Neural progenitor cell (in vitro differentiated cells): ENCODE measurements at regions not wholly inside any gene's neighbourhood (a gene's known extent, or its start where the extent isn't known, plus 50 kb on each side); places are given as distances from the start of the nearest gene placed in this dataset.

Experiments used
- DNase-seq: peaks from one replicate; pipeline ENCODE4 v3.0.0-alpha.2; 2016; ENCODE audit warnings: low spot score
- H2AFZ ChIP-seq: fragments of 200-600 bp; sonication (generic); replicated peaks from 2 replicates; pipeline ENCODE4 v1.6.1; 2016; ENCODE audit warnings: antibody characterized with exemption
- H3F3A ChIP-seq: fragments of 200-600 bp; sonication (generic); 2 replicates; pipeline ENCODE4 v1.6.1; 2016; ENCODE audit warnings: antibody characterized with exemption, low read depth
- H3K27ac ChIP-seq: fragments of 200-600 bp; sonication (generic); 2 replicates; pipeline ENCODE4 v1.5.1; 2016; ENCODE audit warnings: mild to moderate bottlenecking
- H3K27me3 ChIP-seq: fragments of 200-600 bp; sonication (generic); 2 replicates; pipeline ENCODE4 v1.6.1; 2016; ENCODE audit warnings: mild to moderate bottlenecking, moderate library complexity
- H3K36me3 ChIP-seq: fragments of 200-600 bp; sonication (generic); 2 replicates; pipeline ENCODE4 v1.5.1; 2016
- H3K4me1 ChIP-seq: fragments of 200-600 bp; sonication (generic); 2 replicates; pipeline ENCODE4 v1.6.1; 2016; ENCODE audit warnings: mixed run types
- H3K4me2 ChIP-seq: fragments of 200-600 bp; sonication (generic); 2 replicates; pipeline ENCODE4 v1.6.1; 2016
- H3K4me3 ChIP-seq: fragments of 200-600 bp; sonication (generic); 2 replicates; pipeline ENCODE4 v1.5.1; 2016
- H3K79me2 ChIP-seq: fragments of 200-600 bp; sonication (generic); 2 replicates; pipeline ENCODE4 v1.6.1; 2016; ENCODE audit warnings: low read depth
- H3K9ac ChIP-seq: fragments of 200-600 bp; sonication (generic); 2 replicates; pipeline ENCODE4 v1.6.1; 2016
- H3K9me3 ChIP-seq: fragments of 200-600 bp; sonication (generic); 2 replicates; pipeline ENCODE4 v1.5.1; 2016; ENCODE audit warnings: low read depth
- H4K20me1 ChIP-seq: fragments of 200-600 bp; sonication (generic); 2 replicates; pipeline ENCODE4 v1.6.1; 2016; ENCODE audit warnings: low read depth
- H3K27ac Mint-ChIP-seq: 3 replicates; pipeline ENCODE4 v1.8.0; 2021; ENCODE audit warnings: mixed read lengths
- H3K27me3 Mint-ChIP-seq: 2 replicates; pipeline ENCODE4 v1.8.0; 2022; ENCODE audit warnings: low read depth, mild to moderate bottlenecking, inconsistent platforms, moderate library complexity, mixed read lengths; ENCODE audit not compliant: insufficient read depth
- H3K36me3 Mint-ChIP-seq: 3 replicates; pipeline ENCODE4 v1.8.0; 2021; ENCODE audit warnings: mixed read lengths
- H3K4me1 Mint-ChIP-seq: 3 replicates; pipeline ENCODE4 v1.8.0; 2021; ENCODE audit warnings: mixed read lengths
- H3K4me3 Mint-ChIP-seq: 3 replicates; pipeline ENCODE4 v1.8.0; 2021; ENCODE audit warnings: mild to moderate bottlenecking, moderate library complexity, mixed read lengths
- H3K9me3 Mint-ChIP-seq: 3 replicates; pipeline ENCODE4 v1.8.0; 2020; ENCODE audit warnings: mixed read lengths
- CTCF ChIP-seq: fragments of 200-600 bp; sonication (generic); IDR thresholded peaks from 2 replicates; pipeline ENCODE4 v1.5.1; 2017; ENCODE audit warnings: antibody characterized with exemption, mild to moderate bottlenecking
- EZH2 ChIP-seq: fragments of 200-600 bp; sonication (generic); IDR thresholded peaks from 2 replicates; pipeline ENCODE4 v1.6.1; 2017; ENCODE audit warnings: antibody characterized with exemption, mild to moderate bottlenecking, moderate library complexity
- EZH2phosphoT487 ChIP-seq: fragments of 200-600 bp; sonication (generic); IDR thresholded peaks from 2 replicates; pipeline ENCODE4 v1.6.1; 2017; ENCODE audit warnings: antibody characterized with exemption

- no peaks in the 10 kb centered on the region for H3K27me3 ChIP-seq
- H3K36me3 Mint-ChIP-seq: no peaks in the 10 kb centered on the region
- no peak overlapping the region for H3K27ac ChIP-seq
- H2AFZ ChIP-seq: peak overlapping the region; percentile 34
- no peak overlapping the region for H3K9ac ChIP-seq
- no peak overlapping the region for H3K4me3 ChIP-seq
- H3K4me2 ChIP-seq: no peak overlapping the region
- H3K4me1 ChIP-seq: peaks cover 20% of the 10 kb centered on the region
- no peak overlapping the region for H3K27ac Mint-ChIP-seq
- H3K9me3 ChIP-seq: no peaks in the 10 kb centered on the region
- no peak for DNase-seq
- no peaks in the 10 kb centered on the region for H3K36me3 ChIP-seq
- peaks cover 5% of the 10 kb centered on the region for H3K27me3 Mint-ChIP-seq
- H3K4me1 Mint-ChIP-seq: peaks cover 31% of the 10 kb centered on the region
- TF ChIP-seq EZH2phosphoT487 (no peak), EZH2 (no peak), CTCF (no peak)
- no peak overlapping the region for H3K4me3 Mint-ChIP-seq
- H4K20me1 ChIP-seq: no peaks in the 10 kb centered on the region
- H3F3A ChIP-seq: no peaks in the 10 kb centered on the region
- peaks cover 7% of the 10 kb centered on the region for H3K9me3 Mint-ChIP-seq
- no peaks in the 10 kb centered on the region for H3K79me2 ChIP-seq
Measured at GRCh38 chr1:90189889-90190288, 195.0 kb downstream of the ZNF326 start.

GRCh38 chr1:90187323-90187585, 192.3 kb downstream of the ZNF326 start:
- H3K27ac ChIP-seq: no peak overlapping the region
- no peak overlapping the region for H3K4me3 Mint-ChIP-seq

GRCh38 chr1:90186506-90187322, 191.8 kb downstream of the ZNF326 start:
- no peak overlapping the region for H2AFZ ChIP-seq
- no peaks in the 10 kb centered on the region for H3K36me3 ChIP-seq
- H3K9ac ChIP-seq: no peak overlapping the region
- H3K4me3 Mint-ChIP-seq: no peak overlapping the region
- no peak overlapping the region for H3K27ac ChIP-seq
- H3K4me1 ChIP-seq: peaks cover 20% of the 10 kb centered on the region
- H3K27me3 Mint-ChIP-seq: no peaks in the 10 kb centered on the region
- no peak overlapping the region for H3K4me3 ChIP-seq
- H3K9me3 ChIP-seq: no peaks in the 10 kb centered on the region
- H3K36me3 Mint-ChIP-seq: no peaks in the 10 kb centered on the region
- H3K9me3 Mint-ChIP-seq: peaks cover 7% of the 10 kb centered on the region
- H3K79me2 ChIP-seq: no peaks in the 10 kb centered on the region
- H3F3A ChIP-seq: peaks cover 7% of the 10 kb centered on the region
- H3K27ac Mint-ChIP-seq: no peak overlapping the region
- H4K20me1 ChIP-seq: no peaks in the 10 kb centered on the region
- no peak for DNase-seq
- H3K4me2 ChIP-seq: peak overlapping the region; percentile 20
- no peak for TF ChIP-seq CTCF
- no peak for TF ChIP-seq EZH2phosphoT487
- TF ChIP-seq EZH2: no peak
- no peaks in the 10 kb centered on the region for H3K27me3 ChIP-seq
- H3K4me1 Mint-ChIP-seq: peaks cover 16% of the 10 kb centered on the region

More at GRCh38 chr1:90187323-90187585, 192.3 kb downstream of the ZNF326 start:
- Mint-ChIP-seq H3K9me3 (peaks cover 7% of the 10 kb centered on the region), H3K4me1 (peaks cover 17% of the 10 kb centered on the region), H3K36me3 (no peaks in the 10 kb centered on the region), H3K27ac (no peak overlapping the region), H3K27me3 (no peaks in the 10 kb centered on the region)
- Histone ChIP-seq H3K4me3 (no peak overlapping the region), H3K79me2 (no peaks in the 10 kb centered on the region), H4K20me1 (no peaks in the 10 kb centered on the region), H3K9ac (no peak overlapping the region), H3F3A (peaks cover 7% of the 10 kb centered on the region), H3K4me1 (peaks cover 20% of the 10 kb centered on the region), H3K9me3 (no peaks in the 10 kb centered on the region), H2AFZ (no peak overlapping the region), H3K27me3 (no peaks in the 10 kb centered on the region), H3K4me2 (peak overlapping the region; percentile 20), H3K36me3 (no peaks in the 10 kb centered on the region)
- TF ChIP-seq CTCF: no peak
- no peak for TF ChIP-seq EZH2phosphoT487
- no peak for TF ChIP-seq EZH2
- peak; percentile 42 for DNase-seq
